Keratinocyte (primary cell): ENCODE measurements at regions not wholly inside any gene's neighbourhood (a gene's known extent, or its start where the extent isn't known, plus 50 kb on each side); places are given as distances from the start of the nearest gene placed in this dataset.

Experiments
- DNase-seq: peaks from one replicate; pipeline ENCODE4 v3.0.0-alpha.2; 2011; ENCODE audit warnings: low read depth, missing footprints, low spot score
- FAIRE-seq: peaks from 2 replicates; lab custom pipeline; 2011; peaks lifted over from hg19 to GRCh38; lab: Jason Lieb, UNC
- H2AFZ ChIP-seq: 2 replicates; pipeline ENCODE4 v1.6.0; 2012; ENCODE audit warnings: low read length, control low read depth, inconsistent platforms; ENCODE audit not compliant: control insufficient read depth
- H3K27ac ChIP-seq: 2 replicates; pipeline ENCODE4 v1.5.1; 2011; ENCODE audit warnings: low read length; ENCODE audit not compliant: control insufficient read depth, insufficient read depth
- H3K27me3 ChIP-seq: 3 replicates; pipeline ENCODE4 v1.6.0; 2011; ENCODE audit warnings: low read length; ENCODE audit not compliant: control insufficient read depth, insufficient read depth; ENCODE audit errors: extremely low read depth
- H3K36me3 ChIP-seq, 2 experiments: 2 replicates in 1 of 2; 3 replicates in 1 of 2; pipeline ENCODE4 v1.5.1; 2011; ENCODE audit warnings: low read length in 2 of 2, mild to moderate bottlenecking in 1 of 2; ENCODE audit not compliant: control insufficient read depth in 2 of 2, insufficient read depth in 2 of 2; ENCODE audit errors: extremely low read depth in 1 of 2
- H3K4me1 ChIP-seq: 3 replicates; pipeline ENCODE4 v1.5.1; 2011; ENCODE audit warnings: low read length; ENCODE audit not compliant: control insufficient read depth, insufficient read depth; ENCODE audit errors: extremely low read depth
- H3K4me2 ChIP-seq: 3 replicates; pipeline ENCODE4 v1.6.0; 2011; ENCODE audit warnings: low read depth, low read length; ENCODE audit not compliant: control insufficient read depth, insufficient read depth; ENCODE audit errors: extremely low read depth
- H3K4me3 ChIP-seq, 3 experiments: fragments of 200-600 bp in 1 of 3; sonication (generic) in 1 of 3; 2 replicates in 2 of 3; 3 replicates in 1 of 3; pipeline ENCODE4 v1.5.1; 2011 to 2016; ENCODE audit warnings: low read length in 3 of 3, mild to moderate bottlenecking in 3 of 3, control low read depth in 2 of 3, inconsistent platforms in 1 of 3, low read depth in 1 of 3, mixed read lengths in 1 of 3, mixed run types in 1 of 3, moderate library complexity in 1 of 3; ENCODE audit not compliant: control insufficient read depth in 2 of 3, insufficient read depth in 2 of 3; ENCODE audit errors: extremely low read depth in 1 of 3
- H3K79me2 ChIP-seq: 2 replicates; pipeline ENCODE4 v1.6.0; 2012; ENCODE audit warnings: low read length; ENCODE audit not compliant: control insufficient read depth, insufficient read depth
- H3K9ac ChIP-seq: 3 replicates; pipeline ENCODE4 v1.6.0; 2011; ENCODE audit warnings: low read length; ENCODE audit not compliant: control insufficient read depth, insufficient read depth; ENCODE audit errors: extremely low read depth
- H3K9me1 ChIP-seq: 3 replicates; pipeline ENCODE4 v1.6.0; 2011; ENCODE audit warnings: low read length; ENCODE audit not compliant: control insufficient read depth, insufficient read depth; ENCODE audit errors: extremely low read depth
- H3K9me3 ChIP-seq: 2 replicates; pipeline ENCODE4 v1.5.1; 2012; ENCODE audit warnings: low read depth, low read length; ENCODE audit not compliant: control insufficient read depth
- H4K20me1 ChIP-seq: 3 replicates; pipeline ENCODE4 v1.6.0; 2011; ENCODE audit warnings: low read length; ENCODE audit not compliant: control insufficient read depth, insufficient read depth; ENCODE audit errors: extremely low read depth
- EZH2 ChIP-seq: IDR thresholded peaks from one replicate; pipeline ENCODE4 v1.6.1; 2012; ENCODE audit warnings: inconsistent platforms, mild to moderate bottlenecking, low read length, moderate library complexity
- dilution Hi-C: fragments of 300-500 bp; cut with MboI; formaldehyde crosslinking; loops from one replicate; pipeline ENCODE4 v1.7.0; 2020; ENCODE audit warnings: low sequenced_read_pairs; ENCODE audit not compliant: extremely low pct_ligation_motif_present
- TF ChIP-seq, protein P1 (sequence below), 3 experiments: IDR thresholded peaks in 1 of 3; conservative IDR thresholded peaks in 1 of 3; optimal IDR thresholded peaks in 1 of 3; 2 replicates in 2 of 3; 3 replicates in 1 of 3; pipeline versions ENCODE3 to v1.5.1; 2011; ENCODE audit warnings: low read length in 3 of 3, mild to moderate bottlenecking in 3 of 3, moderate library complexity in 2 of 3, control low read depth in 1 of 3, inconsistent platforms in 1 of 3; ENCODE audit not compliant: insufficient read depth in 2 of 3; ENCODE audit errors: extremely low read depth in 1 of 3

DNA sequence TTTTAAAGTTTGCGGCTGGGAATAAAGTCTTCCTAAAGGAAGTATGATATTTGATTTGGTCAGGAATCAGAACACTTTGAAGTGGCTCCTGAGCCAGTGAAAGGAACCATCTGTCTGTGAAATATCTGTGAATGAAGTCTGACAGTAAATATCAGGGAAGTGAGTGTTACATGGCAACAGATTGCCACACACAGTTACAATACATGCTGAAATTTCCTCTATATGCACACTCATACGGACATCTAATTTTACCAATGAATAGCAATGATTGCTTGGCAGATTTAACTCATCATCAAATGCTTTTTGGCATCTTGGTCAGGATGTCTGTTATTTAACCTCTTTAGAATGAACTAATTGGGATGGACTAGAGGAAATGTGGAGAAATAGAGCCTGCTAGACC, 1023.8 kb downstream of the FAT4 start:
- Histone ChIP-seq H3K4me3 (no peak overlapping the region), H3K9me3 (no peaks in the 10 kb centered on the region), H3K36me3 (no peaks in the 10 kb centered on the region), H2AFZ (no peak overlapping the region), H4K20me1 (no peaks in the 10 kb centered on the region), H3K9ac (no peak overlapping the region), H3K4me1 (no peaks in the 10 kb centered on the region), H3K27ac (no peak overlapping the region), H3K79me2 (no peaks in the 10 kb centered on the region), H3K27me3 (no peaks in the 10 kb centered on the region), H3K4me2 (no peak overlapping the region), H3K9me1 (no peaks in the 10 kb centered on the region)
- dilution Hi-C loops, result no loop called here
- TF ChIP-seq, protein P1, sequence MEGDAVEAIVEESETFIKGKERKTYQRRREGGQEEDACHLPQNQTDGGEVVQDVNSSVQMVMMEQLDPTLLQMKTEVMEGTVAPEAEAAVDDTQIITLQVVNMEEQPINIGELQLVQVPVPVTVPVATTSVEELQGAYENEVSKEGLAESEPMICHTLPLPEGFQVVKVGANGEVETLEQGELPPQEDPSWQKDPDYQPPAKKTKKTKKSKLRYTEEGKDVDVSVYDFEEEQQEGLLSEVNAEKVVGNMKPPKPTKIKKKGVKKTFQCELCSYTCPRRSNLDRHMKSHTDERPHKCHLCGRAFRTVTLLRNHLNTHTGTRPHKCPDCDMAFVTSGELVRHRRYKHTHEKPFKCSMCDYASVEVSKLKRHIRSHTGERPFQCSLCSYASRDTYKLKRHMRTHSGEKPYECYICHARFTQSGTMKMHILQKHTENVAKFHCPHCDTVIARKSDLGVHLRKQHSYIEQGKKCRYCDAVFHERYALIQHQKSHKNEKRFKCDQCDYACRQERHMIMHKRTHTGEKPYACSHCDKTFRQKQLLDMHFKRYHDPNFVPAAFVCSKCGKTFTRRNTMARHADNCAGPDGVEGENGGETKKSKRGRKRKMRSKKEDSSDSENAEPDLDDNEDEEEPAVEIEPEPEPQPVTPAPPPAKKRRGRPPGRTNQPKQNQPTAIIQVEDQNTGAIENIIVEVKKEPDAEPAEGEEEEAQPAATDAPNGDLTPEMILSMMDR (optimal IDR thresholded peaks at IDR 0.05 in 1 of 3, IDR thresholded peaks at IDR 0.05 in 1 of 3, conservative IDR thresholded peaks at IDR 0.05 in 1 of 3; ENCODE audit: extremely low read depth in 1 of 3, insufficient read depth in 2 of 3, low read length in 3 of 3), result no peak
- no peak for TF ChIP-seq EZH2
- DNase-seq (no peak), FAIRE-seq (no peak)

DNA sequence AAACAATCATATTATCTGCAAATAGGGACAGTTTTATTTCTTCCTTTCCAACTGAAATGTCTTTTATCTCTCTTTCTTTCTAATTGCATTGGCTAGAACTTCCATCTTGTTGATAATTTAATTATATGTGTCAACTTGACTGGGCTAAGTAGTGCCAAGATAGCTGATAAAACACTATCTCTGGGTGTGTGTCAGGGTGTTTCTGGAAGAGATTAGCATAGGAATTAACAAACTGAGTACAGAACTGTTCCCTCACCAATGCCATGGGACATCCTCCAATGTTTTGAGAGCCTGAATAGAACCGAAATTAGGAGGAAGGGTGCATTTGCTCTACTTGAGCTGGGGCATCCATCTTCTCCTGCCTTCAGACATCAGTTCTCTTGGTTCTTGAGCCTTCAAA, 1027.2 kb downstream of the FAT4 start:
- dilution Hi-C loops, result no loop called here

More for the DNA sequence above, 1027.2 kb downstream of the FAT4 start:
- H3K9me1 ChIP-seq, result no peaks in the 10 kb centered on the region
- no peaks in the 10 kb centered on the region for H3K27me3 ChIP-seq
- H3K79me2 ChIP-seq, result no peaks in the 10 kb centered on the region
- no peak overlapping the region for H3K27ac ChIP-seq
- no peaks in the 10 kb centered on the region for H3K9me3 ChIP-seq
- H3K36me3 ChIP-seq, result no peaks in the 10 kb centered on the region
- no peak for TF ChIP-seq EZH2
- TF ChIP-seq, protein P1 (optimal IDR thresholded peaks at IDR 0.05 in 1 of 3, IDR thresholded peaks at IDR 0.05 in 1 of 3, conservative IDR thresholded peaks at IDR 0.05 in 1 of 3; ENCODE audit: extremely low read depth in 1 of 3, insufficient read depth in 2 of 3, low read length in 3 of 3), result no peak
- no peaks in the 10 kb centered on the region for H4K20me1 ChIP-seq
- FAIRE-seq, result no peak
- no peak overlapping the region for H3K9ac ChIP-seq
- no peak overlapping the region for H3K4me3 ChIP-seq
- H3K4me1 ChIP-seq, result no peaks in the 10 kb centered on the region
- no peak for DNase-seq
- no peak overlapping the region for H2AFZ ChIP-seq
- no peak overlapping the region for H3K4me2 ChIP-seq
